GM12878 (cell line): ENCODE measurements at regions not wholly inside any gene's neighbourhood (a gene's known extent, or its start where the extent isn't known, plus 50 kb on each side); places are given as distances from the start of the nearest gene placed in this dataset.

Experiments
- ATAC-seq: fragments of 200-7000 bp; cut with Tn5 transposase; 3 replicates; pipeline ENCODE4 v1.9.1; 2020; ENCODE audit warnings: mild to moderate bottlenecking, moderate library complexity
- BruUV-seq: library from RNA; stranded (reverse); fragments of 400-500 nt; replicated peaks from 2 replicates; lab custom pipeline; 2021; lab: Mats Ljungman, UMichigan
- CTCF ChIA-PET: fragments of 300-600 bp; sonication (Branson Sonifier 250); formaldehyde crosslinking; extraction: SDS; loops from one replicate; lab custom pipeline; 2021; ENCODE audit warnings: inconsistent platforms; lab: Yijun Ruan, JAX
- POLR2A ChIA-PET: fragments of 350-600 bp; formaldehyde crosslinking; extraction: SDS; loops from one replicate; lab custom pipeline; 2021; ENCODE audit warnings: inconsistent platforms; lab: Charles Lee
- RAD21 ChIA-PET: fragments of 300-600 bp; sonication (Branson Sonifier 250); formaldehyde crosslinking; loops from one replicate; lab custom pipeline; 2023; ENCODE audit warnings: antibody characterized with exemption; ENCODE audit not compliant: unreplicated experiment; lab: Charles Lee
- SMC1A ChIA-PET: fragments of 300-600 bp; sonication (Branson Sonifier 250); formaldehyde crosslinking; loops from one replicate; lab custom pipeline; 2023; ENCODE audit not compliant: unreplicated experiment, uncharacterized antibody; lab: Charles Lee
- DNase-seq: peaks from one replicate; pipeline ENCODE4 v3.0.0-alpha.2; 2011; ENCODE audit warnings: low read depth, low spot score
- FAIRE-seq: peaks from 3 replicates; lab custom pipeline; 2011; peaks lifted over from hg19 to GRCh38; lab: Jason Lieb, UNC
- H2AFZ ChIP-seq: 2 replicates; pipeline ENCODE4 v1.6.0; 2011; ENCODE audit warnings: low read depth, low read length, control low read depth; ENCODE audit not compliant: control insufficient read depth
- H3K27ac ChIP-seq: 2 replicates; pipeline ENCODE4 v1.5.1; 2011; ENCODE audit warnings: control low read depth; ENCODE audit not compliant: control insufficient read depth, insufficient read depth
- H3K27me3 ChIP-seq, 2 experiments: replicated peaks in 1 of 2; 2 replicates each; pipeline versions ENCODE4 v1.6.0 to v1.6.1; 2011; ENCODE audit warnings: low read length in 1 of 2; ENCODE audit not compliant: control insufficient read depth in 2 of 2, insufficient read depth in 2 of 2
- H3K36me3 ChIP-seq, 2 experiments: 2 replicates each; pipeline ENCODE4 v1.5.1; 2011; ENCODE audit warnings: low read length in 1 of 2; ENCODE audit not compliant: control insufficient read depth in 2 of 2, insufficient read depth in 2 of 2
- H3K4me1 ChIP-seq: 2 replicates; pipeline ENCODE4 v1.6.1; 2011; ENCODE audit warnings: mild to moderate bottlenecking, low read length, moderate library complexity, mixed read lengths; ENCODE audit not compliant: control insufficient read depth, insufficient read depth
- H3K4me2 ChIP-seq: 2 replicates; pipeline ENCODE4 v1.6.0; 2011; ENCODE audit warnings: control low read depth; ENCODE audit not compliant: control insufficient read depth, insufficient read depth
- H3K4me3 ChIP-seq: fragments of 200-600 bp; sonication (generic); 2 replicates; pipeline ENCODE4 v1.5.1; 2016
- H3K79me2 ChIP-seq: 2 replicates; pipeline ENCODE4 v1.6.0; 2011; ENCODE audit warnings: low read length; ENCODE audit not compliant: control insufficient read depth, insufficient read depth
- H3K9ac ChIP-seq: 2 replicates; pipeline ENCODE4 v1.8.0; 2011; ENCODE audit warnings: low read length, control low read depth, mixed read lengths; ENCODE audit not compliant: control insufficient read depth, insufficient read depth
- H3K9me3 ChIP-seq: replicated peaks from 3 replicates; pipeline ENCODE4 v1.5.1; 2011; ENCODE audit warnings: mild to moderate bottlenecking, low read length; ENCODE audit not compliant: control insufficient read depth, insufficient read depth
- H4K20me1 ChIP-seq: 2 replicates; pipeline ENCODE4 v1.6.0; 2011; ENCODE audit not compliant: control insufficient read depth, insufficient read depth
- CEBPB ChIP-seq, 2 experiments: fragments of 150-350 bp in 1 of 2; IDR thresholded peaks; 2 replicates each; pipeline ENCODE4 v1.6.1; 2012 to 2014; ENCODE audit warnings: low read depth in 2 of 2, low read length in 2 of 2, borderline replicate concordance in 1 of 2, inconsistent platforms in 1 of 2
- CUX1 ChIP-seq: IDR thresholded peaks from 2 replicates; pipeline ENCODE4 v1.6.1; 2012; ENCODE audit warnings: improper control_type of control experiment, low read depth, low read length; ENCODE audit not compliant: insufficient replicate concordance
- DPF2 ChIP-seq: fragments of 450-650 bp; IDR thresholded peaks from 2 replicates; pipeline ENCODE4 v1.6.1; 2017; ENCODE audit warnings: mild to moderate bottlenecking
- E4F1 ChIP-seq: fragments of 450-650 bp; IDR thresholded peaks from 2 replicates; pipeline ENCODE4 v1.6.1; 2018; ENCODE audit warnings: borderline replicate concordance, mild to moderate bottlenecking; ENCODE audit not compliant: partially characterized antibody
- JUNB ChIP-seq: IDR thresholded peaks from 2 replicates; pipeline ENCODE4 v1.6.1; 2016; ENCODE audit warnings: antibody characterized with exemption, mild to moderate bottlenecking
- KLF5 ChIP-seq: fragments of 450-650 bp; IDR thresholded peaks from 2 replicates; pipeline ENCODE4 v1.6.1; 2014; ENCODE audit warnings: mild to moderate bottlenecking; ENCODE audit not compliant: partially characterized antibody
- MAX ChIP-seq: IDR thresholded peaks from 2 replicates; pipeline ENCODE4 v1.6.1; 2012; ENCODE audit warnings: low read depth, low read length, improper control_type of control experiment
- MYC ChIP-seq: IDR thresholded peaks from 2 replicates; pipeline ENCODE4 v1.6.1; 2011; ENCODE audit warnings: mild to moderate bottlenecking, low read length, moderate library complexity, inconsistent platforms; ENCODE audit not compliant: insufficient read depth, insufficient replicate concordance, insufficient read length, severe bottlenecking
- NR2C2 ChIP-seq: IDR thresholded peaks from 2 replicates; pipeline ENCODE4 v1.6.1; 2011; ENCODE audit warnings: borderline replicate concordance, low read depth; ENCODE audit not compliant: control insufficient read depth, insufficient read length
- POLR2A ChIP-seq: IDR thresholded peaks from 2 replicates; pipeline ENCODE4 v1.6.1; 2011; ENCODE audit warnings: low read depth, mild to moderate bottlenecking, low read length
- SMAD1 ChIP-seq: fragments of 450-650 bp; IDR thresholded peaks from 2 replicates; pipeline ENCODE4 v1.6.1; 2018; ENCODE audit warnings: mild to moderate bottlenecking, low read depth; ENCODE audit not compliant: partially characterized antibody
- TBL1XR1 ChIP-seq: IDR thresholded peaks from 2 replicates; pipeline ENCODE4 v1.6.1; 2012; ENCODE audit warnings: low read depth, low read length, improper control_type of control experiment
- TCF3 ChIP-seq: IDR thresholded peaks from 2 replicates; pipeline ENCODE4 v1.6.1; 2012; ENCODE audit warnings: low read depth, mild to moderate bottlenecking, low read length, borderline replicate concordance; ENCODE audit not compliant: insufficient read depth
- USF1 ChIP-seq: IDR thresholded peaks from 2 replicates; pipeline ENCODE4 v1.6.1; 2011; ENCODE audit warnings: borderline replicate concordance, low read depth, mild to moderate bottlenecking, moderate library complexity, mixed read lengths, low read length; ENCODE audit not compliant: insufficient read depth; ENCODE audit errors: extremely low read length
- WRNIP1 ChIP-seq: IDR thresholded peaks from 2 replicates; pipeline ENCODE4 v1.6.1; 2011; ENCODE audit warnings: low read depth, low read length, improper control_type of control experiment, borderline replicate concordance
- ZNF384 ChIP-seq: IDR thresholded peaks from 2 replicates; pipeline ENCODE4 v1.6.1; 2012; ENCODE audit warnings: low read depth, mild to moderate bottlenecking, low read length, improper control_type of control experiment, borderline replicate concordance
- WGBS: methylation state at CpG from one replicate; pipeline ENCODE4 v1.1.6; 2016; ENCODE audit warnings: low lambda C conversion rate; ENCODE audit not compliant: insufficient replicate concordance, insufficient coverage; ENCODE audit errors: missing lambda C conversion rate; 5-methylcytosine and 5-hydroxymethylcytosine counted together
- in situ Hi-C: fragments of 300-500 bp; cut with MboI; formaldehyde crosslinking; loops from 9 replicates; pipeline ENCODE4 v1.14.3; 2018; ENCODE audit warnings: mixed read lengths
- intact Hi-C: fragments of 100-400 bp; cut with micrococcal nuclease; formaldehyde crosslinking; loops from one replicate; pipeline ENCODE4 v1.14.2; 2022; ENCODE audit not compliant: unreplicated experiment

DNA sequence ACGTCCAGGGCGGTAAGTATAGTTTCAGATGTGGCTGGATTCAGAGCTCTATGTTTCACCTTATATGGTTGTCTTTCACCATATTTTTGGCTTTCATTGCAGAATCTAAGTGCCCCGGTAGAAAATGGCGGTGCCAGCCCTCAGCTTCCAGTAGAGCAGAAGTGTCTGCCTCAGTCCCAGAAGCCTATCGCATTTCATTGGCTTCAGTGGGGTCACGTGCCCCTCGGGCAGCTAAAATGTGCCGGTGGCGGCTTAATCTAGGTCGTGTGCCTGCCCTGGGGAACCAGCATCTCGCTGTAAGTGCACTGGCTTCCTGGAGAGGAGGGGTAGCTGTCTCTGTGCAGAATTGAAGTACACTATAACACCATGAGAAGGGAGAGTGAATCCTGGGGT, 107.4 kb upstream of the MAGI3 start:
- intact Hi-C loops (no loop called here), in situ Hi-C loops (no loop called here)
- FAIRE-seq (no peak), DNase-seq (no peak), ATAC-seq (no peak)
- H2AFZ ChIP-seq, result no peak overlapping the region
- CTCF ChIA-PET, result no interaction called here
- H3K4me1 ChIP-seq, result no peaks in the 10 kb centered on the region
- no peaks in the 10 kb centered on the region for H3K79me2 ChIP-seq
- H3K27ac ChIP-seq, result no peak overlapping the region
- no peaks in the 10 kb centered on the region for H3K36me3 ChIP-seq
- no peak overlapping the region for H3K9ac ChIP-seq
- POLR2A ChIA-PET, result no interaction called here
- no peaks in the 10 kb centered on the region for H3K9me3 ChIP-seq
- WGBS, result 52% methylated on average over 11 of the region's 11 CpGs
- H3K4me3 ChIP-seq, result no peak overlapping the region
- SMC1A ChIA-PET, result no interaction called here
- H3K4me2 ChIP-seq, result no peak overlapping the region
- H3K27me3 ChIP-seq, result no peaks in the 10 kb centered on the region; a peak in 1 of 4 replicates
- RAD21 ChIA-PET, result no interaction called here
- TF ChIP-seq MAX (no peak), CUX1 (no peak), WRNIP1 (no peak), USF1 (no peak), TBL1XR1 (no peak), DPF2 (no peak), KLF5 (no peak), CEBPB (IDR thresholded peaks at IDR 0.05; ENCODE audit: borderline replicate concordance in 1 of 2, low read depth in 2 of 2, low read length in 2 of 2) (no peak), NR2C2 (no peak), ZNF384 (no peak), JUNB (no peak), SMAD1 (no peak), TCF3 (no peak), E4F1 (no peak), POLR2A (no peak), MYC (no peak)
- TF ChIP-seq, all 136 proteins: peak for 0
- no TSS peak for BruUV-seq
- H4K20me1 ChIP-seq, result no peaks in the 10 kb centered on the region
